IMR-90 (cell line): ENCODE measurements at regions not wholly inside any gene's neighbourhood (a gene's known extent, or its start where the extent isn't known, plus 50 kb on each side); places are given as distances from the start of the nearest gene placed in this dataset.

Source experiments
- ATAC-seq: fragments of 200-7000 bp; cut with Tn5 transposase; 2 replicates; pipeline ENCODE4 v1.9.1; 2020; ENCODE audit warnings: low read depth, mild to moderate bottlenecking, moderate library complexity
- BruUV-seq: library from RNA; stranded (reverse); fragments of 400-500 nt; replicated peaks from 2 replicates; lab custom pipeline; 2021; lab: Mats Ljungman, UMichigan
- CTCF ChIA-PET: fragments of 300-600 bp; formaldehyde crosslinking; extraction: SDS; loops from one replicate; lab custom pipeline; 2021; ENCODE audit warnings: antibody characterized with exemption; lab: Yijun Ruan, JAX
- POLR2A ChIA-PET: fragments of 300-600 bp; sonication (Branson Sonifier 250); formaldehyde crosslinking; loops from one replicate; lab custom pipeline; 2022; ENCODE audit warnings: antibody characterized with exemption; ENCODE audit not compliant: unreplicated experiment; lab: Charles Lee
- DNase-seq: peaks from one replicate; pipeline ENCODE4 v3.0.0; 2013
- H2AFZ ChIP-seq: replicated peaks from 2 replicates; pipeline ENCODE3; 2013; ENCODE audit warnings: low read length, mild to moderate bottlenecking; ENCODE audit not compliant: poor library complexity
- H2AK5ac ChIP-seq: 2 replicates; pipeline ENCODE4 v1.6.1; 2013; ENCODE audit warnings: low read depth, low read length, inconsistent platforms
- H2AK9ac ChIP-seq: replicated peaks from 2 replicates; pipeline ENCODE3; 2013; ENCODE audit warnings: mild to moderate bottlenecking, low read depth, low read length, moderate library complexity; ENCODE audit not compliant: poor library complexity
- H2BK120ac ChIP-seq: 2 replicates; pipeline ENCODE4 v1.6.1; 2013; ENCODE audit warnings: low read depth, low read length, inconsistent platforms
- H2BK15ac ChIP-seq: 3 replicates; pipeline ENCODE4 v1.6.1; 2013; ENCODE audit warnings: low read depth, low read length, inconsistent platforms
- H2BK20ac ChIP-seq: 2 replicates; pipeline ENCODE4 v1.6.1; 2013; ENCODE audit warnings: low read depth, mild to moderate bottlenecking, inconsistent platforms, low read length, moderate library complexity
- H2BK5ac ChIP-seq: 2 replicates; pipeline ENCODE4 v1.6.1; 2013; ENCODE audit warnings: mild to moderate bottlenecking, low read depth, low read length, inconsistent platforms; ENCODE audit not compliant: poor library complexity, severe bottlenecking
- H3K14ac ChIP-seq: replicated peaks from 2 replicates; pipeline ENCODE4 v1.6.1; 2013; ENCODE audit warnings: low read depth, low read length, inconsistent platforms
- H3K18ac ChIP-seq: 2 replicates; pipeline ENCODE4 v1.6.1; 2013; ENCODE audit warnings: low read depth, low read length, control low read depth
- H3K23ac ChIP-seq: 2 replicates; pipeline ENCODE4 v1.6.1; 2013; ENCODE audit warnings: low read depth, low read length, inconsistent platforms
- H3K27ac ChIP-seq: 2 replicates; pipeline ENCODE4 v1.5.1; 2013; ENCODE audit warnings: mild to moderate bottlenecking, control low read depth, low read length; ENCODE audit not compliant: insufficient read depth
- H3K27me3 ChIP-seq: 2 replicates; pipeline ENCODE4 v1.6.1; 2013; ENCODE audit warnings: low read length; ENCODE audit not compliant: control insufficient read depth, insufficient read depth
- H3K36me3 ChIP-seq: 2 replicates; pipeline ENCODE4 v1.6.1; 2013; ENCODE audit warnings: low read length, mixed read lengths; ENCODE audit not compliant: control insufficient read depth, insufficient read depth
- H3K4ac ChIP-seq: 2 replicates; pipeline ENCODE4 v1.6.1; 2013; ENCODE audit warnings: low read depth, low read length, inconsistent platforms
- H3K4me1 ChIP-seq: 2 replicates; pipeline ENCODE4 v1.6.1; 2013; ENCODE audit warnings: low read length, mixed read lengths; ENCODE audit not compliant: control insufficient read depth, insufficient read depth
- H3K4me2 ChIP-seq: 2 replicates; pipeline ENCODE4 v1.6.1; 2013; ENCODE audit warnings: low read depth, mild to moderate bottlenecking, control low read depth, low read length, moderate library complexity
- H3K4me3 ChIP-seq: 2 replicates; pipeline ENCODE4 v1.5.1; 2013; ENCODE audit warnings: low read depth, mild to moderate bottlenecking, control low read depth, low read length, moderate library complexity; ENCODE audit not compliant: insufficient read depth
- H3K56ac ChIP-seq: 2 replicates; pipeline ENCODE4 v1.6.1; 2013; ENCODE audit warnings: low read length, inconsistent platforms; ENCODE audit not compliant: insufficient read depth; ENCODE audit errors: extremely low read depth
- H3K79me1 ChIP-seq, 2 experiments: 2 replicates each; pipeline ENCODE4 v1.6.1; 2013; ENCODE audit warnings: low read length in 2 of 2, inconsistent platforms in 1 of 2, low read depth in 1 of 2
- H3K9ac ChIP-seq: 2 replicates; pipeline ENCODE4 v1.6.1; 2013; ENCODE audit warnings: low read depth, low read length, control low read depth
- H3K9me1 ChIP-seq: 2 replicates; pipeline ENCODE4 v1.6.1; 2013; ENCODE audit warnings: low read length, inconsistent platforms; ENCODE audit not compliant: insufficient read depth
- H3K9me3 ChIP-seq: 2 replicates; pipeline ENCODE4 v1.6.1; 2013; ENCODE audit warnings: low read length; ENCODE audit not compliant: control insufficient read depth, insufficient read depth
- H4K20me1 ChIP-seq: 2 replicates; pipeline ENCODE4 v1.6.1; 2013; ENCODE audit warnings: low read length, inconsistent platforms; ENCODE audit not compliant: insufficient read depth
- H4K5ac ChIP-seq: 2 replicates; pipeline ENCODE4 v1.6.1; 2013; ENCODE audit warnings: mild to moderate bottlenecking, low read depth, low read length, control low read depth
- H4K8ac ChIP-seq, 2 experiments: 2 replicates each; pipeline ENCODE4 v1.6.1; 2013; ENCODE audit warnings: low read depth in 2 of 2, low read length in 2 of 2, control low read depth in 1 of 2, inconsistent platforms in 1 of 2
- H4K91ac ChIP-seq: 2 replicates; pipeline ENCODE4 v1.6.1; 2013; ENCODE audit warnings: low read depth, low read length, inconsistent platforms; ENCODE audit not compliant: insufficient read depth
- BHLHE40 ChIP-seq: fragments of 150-350 bp; IDR thresholded peaks from 2 replicates; pipeline ENCODE4 v1.6.1; 2016; ENCODE audit warnings: mild to moderate bottlenecking, low read depth, low read length
- CEBPB ChIP-seq: IDR thresholded peaks from 2 replicates; pipeline ENCODE4 v1.6.1; 2012; ENCODE audit warnings: low read depth, low read length, improper control_type of control experiment
- CHD1 ChIP-seq: IDR thresholded peaks from 2 replicates; pipeline ENCODE4 v1.6.1; 2012; ENCODE audit warnings: low read depth, low read length, improper control_type of control experiment
- FOS ChIP-seq: fragments of 150-350 bp; IDR thresholded peaks from 2 replicates; pipeline ENCODE4 v1.6.1; 2016; ENCODE audit warnings: low read depth, low read length
- MAFK ChIP-seq: IDR thresholded peaks from 2 replicates; pipeline ENCODE4 v1.6.1; 2012; ENCODE audit warnings: low read depth, low read length, improper control_type of control experiment
- MAZ ChIP-seq: IDR thresholded peaks from 2 replicates; pipeline ENCODE4 v1.6.1; 2012; ENCODE audit warnings: low read depth, mild to moderate bottlenecking, low read length, improper control_type of control experiment, moderate library complexity, borderline replicate concordance
- MXI1 ChIP-seq: IDR thresholded peaks from 2 replicates; pipeline ENCODE4 v1.6.1; 2012; ENCODE audit warnings: low read depth, mild to moderate bottlenecking, low read length, moderate library complexity, borderline replicate concordance
- NFE2L2 ChIP-seq: fragments of 150-350 bp; IDR thresholded peaks from 2 replicates; pipeline ENCODE4 v1.6.1; 2016; ENCODE audit warnings: low read depth, mild to moderate bottlenecking, low read length
- POLR2A ChIP-seq: IDR thresholded peaks from 2 replicates; pipeline ENCODE4 v1.6.1; 2012; ENCODE audit warnings: mild to moderate bottlenecking, low read depth, low read length
- RAD21 ChIP-seq: IDR thresholded peaks from 2 replicates; pipeline ENCODE4 v1.6.1; 2012; ENCODE audit warnings: low read length, improper control_type of control experiment
- RCOR1 ChIP-seq: IDR thresholded peaks from 2 replicates; pipeline ENCODE4 v1.6.1; 2012; ENCODE audit warnings: mild to moderate bottlenecking, low read length, improper control_type of control experiment; ENCODE audit not compliant: insufficient replicate concordance
- RFX5 ChIP-seq: IDR thresholded peaks from 2 replicates; pipeline ENCODE4 v1.8.0; 2012; ENCODE audit warnings: low read depth, mild to moderate bottlenecking, low read length, moderate library complexity
- SMC3 ChIP-seq: fragments of 150-350 bp; IDR thresholded peaks from 2 replicates; pipeline ENCODE4 v1.6.1; 2016; ENCODE audit warnings: low read depth, mild to moderate bottlenecking, antibody characterized with exemption, low read length, moderate library complexity
- WGBS, 2 experiments: methylation state at CpG; one replicate each; pipeline versions ENCODE4 v1.1.5 to v1.1.7; 2013; ENCODE audit warnings: missing lambda C conversion rate in 2 of 2; ENCODE audit not compliant: insufficient read length in 1 of 2; ENCODE audit errors: extremely low coverage in 2 of 2; 5-methylcytosine and 5-hydroxymethylcytosine counted together
- dilution Hi-C: fragments of 300-500 bp; cut with HindIII; formaldehyde crosslinking; loops from one replicate; pipeline ENCODE4 v1.14.3; 2018; ENCODE audit warnings: low sequenced_read_pairs; ENCODE audit not compliant: unreplicated experiment
- in situ Hi-C: fragments of 300-500 bp; cut with MboI; formaldehyde crosslinking; loops from 3 replicates; pipeline ENCODE4 v1.14.3; 2019; ENCODE audit warnings: low sequenced_read_pairs, inconsistent platforms, mixed read lengths
- intact Hi-C: fragments of 100-400 bp; cut with micrococcal nuclease; formaldehyde crosslinking; loops from 2 replicates; pipeline ENCODE4 v1.10.0; 2022
- TF ChIP-seq, protein P1 (sequence below): fragments of 150-350 bp; IDR thresholded peaks from 2 replicates; pipeline ENCODE4 v1.6.1; 2017; ENCODE audit warnings: mild to moderate bottlenecking, antibody characterized with exemption, low read length, low read depth
- TF ChIP-seq, protein P2 (sequence below): conservative IDR thresholded peaks from 2 replicates; pipeline ENCODE4 v1.5.1; 2012; ENCODE audit warnings: mild to moderate bottlenecking, low read depth, low read length, improper control_type of control experiment
- TF ChIP-seq, protein P3 (sequence below): fragments of 150-350 bp; IDR thresholded peaks from 2 replicates; pipeline ENCODE4 v1.6.1; 2016; ENCODE audit warnings: low read depth, mild to moderate bottlenecking, low read length, moderate library complexity, borderline replicate concordance

DNA sequence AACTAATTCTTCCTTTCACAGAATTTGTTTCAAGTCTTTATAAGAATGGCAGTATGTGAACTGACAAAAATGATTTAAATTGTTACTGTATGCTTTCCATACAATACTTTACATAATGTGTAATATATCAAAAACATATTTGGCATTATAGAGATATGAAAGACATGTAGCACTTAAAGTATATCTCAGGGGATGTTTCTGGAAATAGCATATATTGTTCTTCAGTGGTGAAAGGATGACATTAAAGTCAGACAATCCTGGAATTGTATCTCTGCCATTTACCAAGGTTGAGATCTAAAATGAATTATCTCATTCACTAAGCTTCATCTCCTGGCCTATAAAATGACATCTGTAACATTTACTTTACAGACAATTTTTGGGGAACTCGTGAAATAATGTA lies 358.4 kb upstream of the EPHA5 start:
- POLR2A ChIA-PET, result no interaction called here
- H3K4me3 ChIP-seq, result no peak overlapping the region
- no TSS peak for BruUV-seq
- DNase-seq (no peak), ATAC-seq (no peak)
- no peaks in the 10 kb centered on the region for H3K27me3 ChIP-seq
- H4K91ac ChIP-seq, result no peak overlapping the region
- WGBS, 2 experiments, result no CpG with 5 or more reads among the region's 1 CpG
- no peak overlapping the region for H3K23ac ChIP-seq
- no peak overlapping the region for H4K5ac ChIP-seq
- H3K4me2 ChIP-seq, result no peak overlapping the region
- H3K18ac ChIP-seq, result no peak overlapping the region
- H3K79me1 ChIP-seq, result no peaks in the 10 kb centered on the region
- no peak overlapping the region for H3K27ac ChIP-seq
- no peak overlapping the region for H3K9ac ChIP-seq
- H3K56ac ChIP-seq, result no peak overlapping the region
- H3K9me1 ChIP-seq, result no peaks in the 10 kb centered on the region
- H3K4me1 ChIP-seq, result no peaks in the 10 kb centered on the region
- no peak overlapping the region for H3K4ac ChIP-seq
- H4K20me1 ChIP-seq, result no peaks in the 10 kb centered on the region
- in situ Hi-C loops, result no loop called here
- H2BK120ac ChIP-seq, result no peak overlapping the region
- H2AK9ac ChIP-seq, result no peak overlapping the region
- peaks cover 3% of the 10 kb centered on the region; the same call in 1 of the 2 replicates for H3K9me3 ChIP-seq
- dilution Hi-C loops, result no loop called here
- H2AFZ ChIP-seq, result no peak overlapping the region
- no peak overlapping the region for H3K14ac ChIP-seq
- no peak overlapping the region for H2AK5ac ChIP-seq
- no peaks in the 10 kb centered on the region for H3K36me3 ChIP-seq
- no peak overlapping the region for H2BK15ac ChIP-seq
- H4K8ac ChIP-seq, result no peak overlapping the region
- no peak for TF ChIP-seq RAD21
- TF ChIP-seq POLR2A, result no peak
- TF ChIP-seq, protein P1, sequence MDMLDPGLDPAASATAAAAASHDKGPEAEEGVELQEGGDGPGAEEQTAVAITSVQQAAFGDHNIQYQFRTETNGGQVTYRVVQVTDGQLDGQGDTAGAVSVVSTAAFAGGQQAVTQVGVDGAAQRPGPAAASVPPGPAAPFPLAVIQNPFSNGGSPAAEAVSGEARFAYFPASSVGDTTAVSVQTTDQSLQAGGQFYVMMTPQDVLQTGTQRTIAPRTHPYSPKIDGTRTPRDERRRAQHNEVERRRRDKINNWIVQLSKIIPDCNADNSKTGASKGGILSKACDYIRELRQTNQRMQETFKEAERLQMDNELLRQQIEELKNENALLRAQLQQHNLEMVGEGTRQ, result no peak
- no peak for TF ChIP-seq RCOR1
- TF ChIP-seq MXI1, result no peak
- TF ChIP-seq SMC3, result no peak
- no peak for TF ChIP-seq MAZ
- no peak for TF ChIP-seq CEBPB
- no peak for TF ChIP-seq MAFK
- TF ChIP-seq, protein P2, sequence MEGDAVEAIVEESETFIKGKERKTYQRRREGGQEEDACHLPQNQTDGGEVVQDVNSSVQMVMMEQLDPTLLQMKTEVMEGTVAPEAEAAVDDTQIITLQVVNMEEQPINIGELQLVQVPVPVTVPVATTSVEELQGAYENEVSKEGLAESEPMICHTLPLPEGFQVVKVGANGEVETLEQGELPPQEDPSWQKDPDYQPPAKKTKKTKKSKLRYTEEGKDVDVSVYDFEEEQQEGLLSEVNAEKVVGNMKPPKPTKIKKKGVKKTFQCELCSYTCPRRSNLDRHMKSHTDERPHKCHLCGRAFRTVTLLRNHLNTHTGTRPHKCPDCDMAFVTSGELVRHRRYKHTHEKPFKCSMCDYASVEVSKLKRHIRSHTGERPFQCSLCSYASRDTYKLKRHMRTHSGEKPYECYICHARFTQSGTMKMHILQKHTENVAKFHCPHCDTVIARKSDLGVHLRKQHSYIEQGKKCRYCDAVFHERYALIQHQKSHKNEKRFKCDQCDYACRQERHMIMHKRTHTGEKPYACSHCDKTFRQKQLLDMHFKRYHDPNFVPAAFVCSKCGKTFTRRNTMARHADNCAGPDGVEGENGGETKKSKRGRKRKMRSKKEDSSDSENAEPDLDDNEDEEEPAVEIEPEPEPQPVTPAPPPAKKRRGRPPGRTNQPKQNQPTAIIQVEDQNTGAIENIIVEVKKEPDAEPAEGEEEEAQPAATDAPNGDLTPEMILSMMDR, result no peak
- TF ChIP-seq, protein P3, sequence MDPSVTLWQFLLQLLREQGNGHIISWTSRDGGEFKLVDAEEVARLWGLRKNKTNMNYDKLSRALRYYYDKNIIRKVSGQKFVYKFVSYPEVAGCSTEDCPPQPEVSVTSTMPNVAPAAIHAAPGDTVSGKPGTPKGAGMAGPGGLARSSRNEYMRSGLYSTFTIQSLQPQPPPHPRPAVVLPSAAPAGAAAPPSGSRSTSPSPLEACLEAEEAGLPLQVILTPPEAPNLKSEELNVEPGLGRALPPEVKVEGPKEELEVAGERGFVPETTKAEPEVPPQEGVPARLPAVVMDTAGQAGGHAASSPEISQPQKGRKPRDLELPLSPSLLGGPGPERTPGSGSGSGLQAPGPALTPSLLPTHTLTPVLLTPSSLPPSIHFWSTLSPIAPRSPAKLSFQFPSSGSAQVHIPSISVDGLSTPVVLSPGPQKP, result no peak
- no peak for TF ChIP-seq BHLHE40
- TF ChIP-seq CHD1, result no peak
- TF ChIP-seq RFX5, result no peak
- no peak for TF ChIP-seq NFE2L2
- TF ChIP-seq FOS, result no peak
- intact Hi-C loops, result no loop called here
- H2BK20ac ChIP-seq, result no peak overlapping the region
- no peak overlapping the region for H2BK5ac ChIP-seq
- CTCF ChIA-PET, result no interaction called here
